Smooth muscle cell (in vitro differentiated cells): ENCODE measurements at regions not wholly inside any gene's neighbourhood (a gene's known extent, or its start where the extent isn't known, plus 50 kb on each side); places are given as distances from the start of the nearest gene placed in this dataset.

Experiments
- DNase-seq: peaks from one replicate; lab custom pipeline; 2025; ENCODE audit not compliant: unreplicated experiment; lab: John Stamatoyannopoulos, UW
- H2AFZ ChIP-seq: fragments of 200-600 bp; sonication (generic); 2 replicates; pipeline ENCODE4 v1.6.0; 2016; ENCODE audit warnings: antibody characterized with exemption, low read depth, mild to moderate bottlenecking
- H3F3A ChIP-seq: fragments of 200-600 bp; sonication (generic); 2 replicates; pipeline ENCODE4 v1.6.0; 2017; ENCODE audit warnings: antibody characterized with exemption, low read depth
- H3K27ac ChIP-seq: fragments of 200-600 bp; sonication (generic); 2 replicates; pipeline ENCODE4 v1.5.1; 2016; ENCODE audit warnings: low read depth, mild to moderate bottlenecking
- H3K27me3 ChIP-seq: fragments of 200-600 bp; sonication (generic); 2 replicates; pipeline ENCODE4 v1.6.1; 2016; ENCODE audit warnings: low read depth, mild to moderate bottlenecking
- H3K36me3 ChIP-seq: fragments of 200-600 bp; sonication (generic); 2 replicates; pipeline ENCODE4 v1.5.1; 2016; ENCODE audit warnings: low read depth
- H3K4me1 ChIP-seq: fragments of 200-600 bp; sonication (generic); 2 replicates; pipeline ENCODE4 v1.5.1; 2016; ENCODE audit warnings: low read depth
- H3K4me2 ChIP-seq: fragments of 200-600 bp; sonication (generic); 2 replicates; pipeline ENCODE4 v1.6.0; 2016; ENCODE audit warnings: mild to moderate bottlenecking
- H3K4me3 ChIP-seq: fragments of 200-600 bp; sonication (generic); 2 replicates; pipeline ENCODE4 v1.5.1; 2016; ENCODE audit warnings: mild to moderate bottlenecking
- H3K79me2 ChIP-seq: fragments of 200-600 bp; sonication (generic); 2 replicates; pipeline ENCODE4 v1.6.0; 2016; ENCODE audit warnings: low read depth, mild to moderate bottlenecking
- H3K9ac ChIP-seq: fragments of 200-600 bp; sonication (generic); 2 replicates; pipeline ENCODE4 v1.6.0; 2016; ENCODE audit warnings: low read depth
- H3K9me3 ChIP-seq: fragments of 200-600 bp; sonication (generic); replicated peaks from 2 replicates; pipeline ENCODE4 v1.5.1; 2016; ENCODE audit warnings: low read depth
- H4K20me1 ChIP-seq: fragments of 200-600 bp; sonication (generic); 2 replicates; pipeline ENCODE4 v1.6.0; 2016; ENCODE audit warnings: low read depth
- WGBS: methylation state at CpG from one replicate; pipeline ENCODE4 v1.1.7; 2016; ENCODE audit warnings: low lambda C conversion rate; 5-methylcytosine and 5-hydroxymethylcytosine counted together
- TF ChIP-seq, protein P1 (sequence below): fragments of 200-600 bp; sonication (generic); IDR thresholded peaks from 2 replicates; pipeline ENCODE4 v1.5.1; 2017; ENCODE audit warnings: borderline replicate concordance, mild to moderate bottlenecking, antibody characterized with exemption; ENCODE audit not compliant: insufficient read depth, poor library complexity, severe bottlenecking

DNA sequence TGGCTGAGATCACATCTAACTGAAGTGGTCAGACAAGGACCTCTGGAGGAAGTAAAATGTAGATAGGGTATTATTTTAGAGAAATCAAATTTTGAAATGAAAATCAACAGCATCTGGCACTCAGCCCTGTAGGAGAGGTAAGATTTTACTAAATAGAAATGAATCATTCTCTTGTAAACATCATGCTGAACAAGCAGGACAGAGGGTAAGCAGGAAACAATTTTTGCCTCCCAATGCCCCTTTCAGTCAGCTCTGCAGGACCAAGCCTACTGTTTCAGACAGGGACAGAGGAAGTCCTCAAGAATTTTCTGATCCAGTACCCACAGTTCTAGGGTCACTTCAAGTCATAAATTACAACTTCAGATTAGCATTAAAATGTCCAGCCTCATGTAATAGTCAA is 190.1 kb downstream of the ESM1 start:
- Histone ChIP-seq H3K27me3 (no peaks in the 10 kb centered on the region), H3K36me3 (no peaks in the 10 kb centered on the region), H3K4me2 (no peak overlapping the region), H3K9me3 (no peaks in the 10 kb centered on the region), H3K9ac (no peak overlapping the region), H3K4me1 (no peaks in the 10 kb centered on the region), H2AFZ (no peak overlapping the region), H3K79me2 (no peaks in the 10 kb centered on the region), H3K4me3 (no peak overlapping the region), H3F3A (no peaks in the 10 kb centered on the region), H3K27ac (no peak overlapping the region), H4K20me1 (no peaks in the 10 kb centered on the region)
- TF ChIP-seq, protein P1, sequence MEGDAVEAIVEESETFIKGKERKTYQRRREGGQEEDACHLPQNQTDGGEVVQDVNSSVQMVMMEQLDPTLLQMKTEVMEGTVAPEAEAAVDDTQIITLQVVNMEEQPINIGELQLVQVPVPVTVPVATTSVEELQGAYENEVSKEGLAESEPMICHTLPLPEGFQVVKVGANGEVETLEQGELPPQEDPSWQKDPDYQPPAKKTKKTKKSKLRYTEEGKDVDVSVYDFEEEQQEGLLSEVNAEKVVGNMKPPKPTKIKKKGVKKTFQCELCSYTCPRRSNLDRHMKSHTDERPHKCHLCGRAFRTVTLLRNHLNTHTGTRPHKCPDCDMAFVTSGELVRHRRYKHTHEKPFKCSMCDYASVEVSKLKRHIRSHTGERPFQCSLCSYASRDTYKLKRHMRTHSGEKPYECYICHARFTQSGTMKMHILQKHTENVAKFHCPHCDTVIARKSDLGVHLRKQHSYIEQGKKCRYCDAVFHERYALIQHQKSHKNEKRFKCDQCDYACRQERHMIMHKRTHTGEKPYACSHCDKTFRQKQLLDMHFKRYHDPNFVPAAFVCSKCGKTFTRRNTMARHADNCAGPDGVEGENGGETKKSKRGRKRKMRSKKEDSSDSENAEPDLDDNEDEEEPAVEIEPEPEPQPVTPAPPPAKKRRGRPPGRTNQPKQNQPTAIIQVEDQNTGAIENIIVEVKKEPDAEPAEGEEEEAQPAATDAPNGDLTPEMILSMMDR = no peak
- DNase-seq = no peak

DNA sequence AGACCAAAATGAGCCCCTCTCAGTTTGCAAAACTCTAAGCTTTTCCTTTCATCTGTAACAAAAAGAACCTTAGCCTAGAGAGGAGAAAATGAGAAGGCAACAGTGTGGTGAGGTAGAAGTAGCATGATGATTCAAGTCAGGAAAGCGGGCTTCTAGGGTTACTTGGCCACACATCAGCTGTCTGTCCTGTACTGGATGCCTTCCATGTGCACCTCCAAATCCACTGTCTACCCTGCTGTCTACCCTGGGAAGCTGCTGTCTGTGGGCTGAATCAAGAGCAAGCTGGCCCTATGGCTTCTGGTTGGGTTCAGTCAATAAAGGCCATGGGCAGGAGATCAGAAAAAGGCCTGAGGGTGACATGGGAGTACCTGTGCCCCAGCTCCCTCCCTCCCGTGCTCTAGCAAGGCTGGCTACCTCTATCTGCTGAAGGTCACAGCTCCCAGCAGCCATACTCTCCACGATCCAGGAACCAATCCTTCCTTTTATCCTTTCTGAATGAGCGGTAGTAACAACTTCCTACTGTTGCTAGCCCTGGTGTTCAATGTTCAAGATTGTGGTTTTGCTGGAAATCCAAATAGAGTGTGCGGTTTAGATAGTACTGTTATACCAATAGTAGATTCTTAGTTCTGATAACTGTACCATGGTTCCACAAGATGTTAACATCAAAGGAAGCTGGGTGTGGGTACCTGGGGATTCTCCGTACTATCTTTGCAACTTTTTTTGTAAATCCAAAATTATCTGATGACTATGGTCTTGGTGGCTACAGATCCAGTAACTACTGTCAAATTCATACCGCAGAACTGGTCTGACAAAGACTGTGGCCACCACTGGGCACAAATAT is 191.0 kb downstream of the ESM1 start:
- 98% methylated on average over 7 of the region's 7 CpGs for WGBS

DNA sequence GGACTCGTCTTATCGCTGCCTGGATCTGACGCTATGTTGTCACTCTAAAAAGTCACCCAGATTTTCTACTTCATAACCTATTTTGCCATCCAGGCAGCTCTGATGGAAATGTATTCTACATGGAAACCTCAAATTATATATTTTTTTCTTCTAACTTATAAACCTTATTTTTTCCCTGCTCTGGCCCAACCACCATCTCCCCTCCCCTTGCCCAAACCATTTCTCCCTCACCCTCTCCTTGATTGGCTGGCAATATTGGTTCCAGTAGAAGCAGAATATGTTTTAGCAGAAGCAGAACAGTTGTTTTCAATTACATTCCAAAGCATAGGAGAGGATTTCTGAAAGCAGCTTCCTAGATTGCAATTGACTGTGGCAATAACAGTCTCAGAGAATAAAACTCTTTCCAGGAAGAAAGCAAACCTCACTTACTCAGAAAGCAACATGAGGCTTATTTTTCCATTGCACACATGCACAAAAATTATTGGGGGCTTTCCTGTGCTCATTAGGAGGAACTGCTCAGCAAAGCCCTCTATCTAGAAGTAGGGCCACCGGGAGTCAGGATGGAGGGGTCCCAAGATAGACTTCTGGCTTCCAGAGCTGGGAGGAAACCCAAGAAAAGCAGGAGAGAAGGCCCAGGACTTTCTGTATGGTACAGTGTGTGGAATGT is 191.8 kb downstream of the ESM1 start:
- DNase-seq = no peak
- H3K4me1 ChIP-seq = no peaks in the 10 kb centered on the region
- H3K27ac ChIP-seq = no peak overlapping the region
- no peak overlapping the region for H3K4me2 ChIP-seq
- H2AFZ ChIP-seq = peak overlapping the region; percentile 49
- H3K9ac ChIP-seq = no peak overlapping the region
- no peaks in the 10 kb centered on the region for H3K9me3 ChIP-seq
- H3K27me3 ChIP-seq = no peaks in the 10 kb centered on the region
- TF ChIP-seq, protein P1 = no peak
- no peak overlapping the region for H3K4me3 ChIP-seq
- H3K79me2 ChIP-seq = no peaks in the 10 kb centered on the region
- H3F3A ChIP-seq = no peaks in the 10 kb centered on the region
- WGBS = 91% methylated on average over 4 of the region's 4 CpGs
- H4K20me1 ChIP-seq = no peaks in the 10 kb centered on the region
- H3K36me3 ChIP-seq = no peaks in the 10 kb centered on the region

More for the DNA sequence above, 191.0 kb downstream of the ESM1 start:
- Histone ChIP-seq H3K79me2 (no peaks in the 10 kb centered on the region), H3K4me3 (no peak overlapping the region), H3K9ac (no peak overlapping the region), H3K9me3 (no peaks in the 10 kb centered on the region), H3K4me2 (no peak overlapping the region), H2AFZ (peak overlapping the region; percentile 49), H4K20me1 (no peaks in the 10 kb centered on the region), H3K36me3 (no peaks in the 10 kb centered on the region), H3K27ac (no peak overlapping the region), H3K27me3 (no peaks in the 10 kb centered on the region), H3F3A (no peaks in the 10 kb centered on the region), H3K4me1 (no peaks in the 10 kb centered on the region)
- no peak for DNase-seq
- TF ChIP-seq, protein P1 = no peak
